CD4-positive, alpha-beta T cell (primary cell): ENCODE measurements at regions not wholly inside any gene's neighbourhood (a gene's known extent, or its start where the extent isn't known, plus 50 kb on each side); places are given as distances from the start of the nearest gene placed in this dataset.

Experiments
- ATAC-seq: fragments of 200-7000 bp; cut with Tn5 transposase; one replicate; pipeline ENCODE4 v1.10.0; 2022; ENCODE audit warnings: mild to moderate bottlenecking; ENCODE audit not compliant: poor library complexity
- CTCF ChIA-PET: fragments of 350-600 bp; sonication (Branson Sonifier 250); formaldehyde crosslinking; loops from one replicate; lab custom pipeline; 2021; ENCODE audit warnings: antibody characterized with exemption, inconsistent platforms; lab: Charles Lee
- POLR2A ChIA-PET: fragments of 350-600 bp; sonication (Branson Sonifier 250); formaldehyde crosslinking; loops from one replicate; lab custom pipeline; 2021; ENCODE audit warnings: antibody characterized with exemption, inconsistent platforms; lab: Charles Lee
- DNase-seq, 14 experiments: peaks; one replicate each; pipeline ENCODE4 v3.0.0-alpha.2; 2013 to 2020; ENCODE audit warnings: mixed read lengths in 2 of 14
- H3K27ac ChIP-seq, 2 donors: one replicate each; pipeline versions ENCODE4 v1.5.1 to v1.7.0; 2013; ENCODE audit warnings: low read length in 2 of 2, low read depth in 1 of 2, mild to moderate bottlenecking in 1 of 2
- H3K27me3 ChIP-seq, 2 experiments: 1 replicate in 1 of 2; 2 replicates in 1 of 2; pipeline versions ENCODE4 v1.6.1 to v1.7.0; 2013; ENCODE audit warnings: low read length in 2 of 2, control low read depth in 1 of 2, mild to moderate bottlenecking in 1 of 2, moderate library complexity in 1 of 2; ENCODE audit not compliant: insufficient read depth in 2 of 2, control insufficient read depth in 1 of 2
- H3K36me3 ChIP-seq: one replicate; pipeline ENCODE4 v1.6.1; 2013; ENCODE audit warnings: low read length, control low read depth; ENCODE audit not compliant: insufficient read depth
- H3K4me1 ChIP-seq: one replicate; pipeline ENCODE4 v1.6.1; 2013; ENCODE audit warnings: low read length, control low read depth; ENCODE audit not compliant: insufficient read depth
- H3K4me3 ChIP-seq: one replicate; pipeline ENCODE4 v1.5.1; 2013; ENCODE audit warnings: mild to moderate bottlenecking, low read length, moderate library complexity
- H3K9me3 ChIP-seq, 2 experiments: 1 replicate in 1 of 2; 2 replicates in 1 of 2; pipeline versions ENCODE4 v1.6.1 to v1.7.0; 2013; ENCODE audit warnings: low read length in 2 of 2, mild to moderate bottlenecking in 2 of 2, control low read depth in 1 of 2, moderate library complexity in 1 of 2; ENCODE audit not compliant: control insufficient read depth in 1 of 2, insufficient read depth in 1 of 2
- H3K27ac Mint-ChIP-seq: one replicate; pipeline ENCODE4 v1.8.0; 2020; ENCODE audit warnings: mixed read lengths
- H3K27me3 Mint-ChIP-seq: one replicate; pipeline ENCODE4 v1.8.0; 2021; ENCODE audit warnings: mixed read lengths
- H3K36me3 Mint-ChIP-seq: one replicate; pipeline ENCODE4 v1.8.0; 2021; ENCODE audit warnings: low read depth, mixed read lengths
- H3K4me1 Mint-ChIP-seq: one replicate; pipeline ENCODE4 v1.8.0; 2021; ENCODE audit warnings: low read depth, mixed read lengths
- H3K4me3 Mint-ChIP-seq: one replicate; pipeline ENCODE4 v1.8.0; 2020; ENCODE audit warnings: mild to moderate bottlenecking, mixed read lengths
- H3K9me3 Mint-ChIP-seq: one replicate; pipeline ENCODE4 v1.8.0; 2020; ENCODE audit warnings: mixed read lengths
- CTCF ChIP-seq: fragments of 200-600 bp; IDR thresholded peaks from one replicate; pipeline ENCODE4 v1.8.0; 2022; ENCODE audit warnings: antibody characterized with exemption, mild to moderate bottlenecking
- intact Hi-C, 2 experiments: fragments of 100-400 bp; cut with DNase I in 1 of 2; cut with micrococcal nuclease in 1 of 2; formaldehyde crosslinking; loops; one replicate each; pipeline versions ENCODE4 v1.15.1 to v1.9.0; 2023 to 2025; cut with DNase I, micrococcal nuclease

GRCh38 chr6:113647143-113647889 lies 209.8 kb upstream of the MARCKS start:
- H3K4me1 Mint-ChIP-seq, result no peaks in the 10 kb centered on the region
- H3K4me3 Mint-ChIP-seq, result no peak overlapping the region
- no peak for TF ChIP-seq CTCF
- POLR2A ChIA-PET, result no interaction called here
- no peaks in the 10 kb centered on the region for H3K9me3 ChIP-seq
- H3K27me3 ChIP-seq, result peaks cover 0 to 4% of the 10 kb centered on the region in 2 experiments
- H3K4me1 ChIP-seq, result no peaks in the 10 kb centered on the region
- no peaks in the 10 kb centered on the region for H3K27me3 Mint-ChIP-seq
- intact Hi-C loops, result no loop called here
- H3K27ac ChIP-seq, result no peak overlapping the region
- H3K27ac Mint-ChIP-seq, result no peak overlapping the region
- CTCF ChIA-PET, result interaction anchor here (0.7 kb wide), 1 partner anchor 141 kb away, joined by 3 read pairs; no protein-coding TSS in a partner anchor
- H3K9me3 Mint-ChIP-seq, result no peaks in the 10 kb centered on the region
- no peaks in the 10 kb centered on the region for H3K36me3 ChIP-seq
- H3K36me3 Mint-ChIP-seq, result no peaks in the 10 kb centered on the region
- no peak for DNase-seq
- ATAC-seq, result no peak
- no peak overlapping the region for H3K4me3 ChIP-seq

GRCh38 chr6:113648698-113649097 lies 208.4 kb upstream of the MARCKS start:
- ATAC-seq, result no peak
- no peaks in the 10 kb centered on the region for H3K36me3 Mint-ChIP-seq
- no peaks in the 10 kb centered on the region for H3K9me3 Mint-ChIP-seq
- no peaks in the 10 kb centered on the region for H3K27me3 Mint-ChIP-seq
- no peaks in the 10 kb centered on the region for H3K4me1 Mint-ChIP-seq
- TF ChIP-seq CTCF, result no peak
- DNase-seq, result no peak
- Histone ChIP-seq H3K27ac (no peak overlapping the region), H3K9me3 (no peaks in the 10 kb centered on the region), H3K4me3 (no peak overlapping the region), H3K27me3 (peaks cover 0 to 4% of the 10 kb centered on the region in 2 experiments), H3K36me3 (no peaks in the 10 kb centered on the region), H3K4me1 (no peaks in the 10 kb centered on the region)
- POLR2A ChIA-PET, result no interaction called here
- no peak overlapping the region for H3K4me3 Mint-ChIP-seq
- H3K27ac Mint-ChIP-seq, result no peak overlapping the region
- CTCF ChIA-PET, result no interaction called here
- intact Hi-C loops, result no loop called here

- no peak overlapping the region for H3K4me3 Mint-ChIP-seq
- no peak overlapping the region for H3K4me3 ChIP-seq
- DNase-seq (peak in 2 of 14 experiments; percentile 44 to 49), ATAC-seq (no peak)
- H3K27ac ChIP-seq, result no peak overlapping the region
- no peaks in the 10 kb centered on the region for H3K9me3 ChIP-seq
- H3K27ac Mint-ChIP-seq, result no peak overlapping the region
- no peaks in the 10 kb centered on the region for H3K36me3 Mint-ChIP-seq
- no peaks in the 10 kb centered on the region for H3K4me1 Mint-ChIP-seq
- H3K9me3 Mint-ChIP-seq, result no peaks in the 10 kb centered on the region
- ChIA-PET POLR2A (no interaction called here), CTCF (no interaction called here)
- H3K27me3 ChIP-seq, result peaks cover 0 to 4% of the 10 kb centered on the region in 2 experiments
- no peaks in the 10 kb centered on the region for H3K27me3 Mint-ChIP-seq
- no peaks in the 10 kb centered on the region for H3K4me1 ChIP-seq
- intact Hi-C loops, result no loop called here
- H3K36me3 ChIP-seq, result no peaks in the 10 kb centered on the region
- no peak for TF ChIP-seq CTCF
Observed at GRCh38 chr6:113649276-113649675, 207.9 kb upstream of the MARCKS start.
